IMR-90 (cell line): ENCODE measurements at regions not wholly inside any gene's neighbourhood (a gene's known extent, or its start where the extent isn't known, plus 50 kb on each side); places are given as distances from the start of the nearest gene placed in this dataset.
A peak's percentile ranks its signal among the peaks of the same experiment; 100 is the strongest.

Experiments used
- ATAC-seq: fragments of 200-7000 bp; cut with Tn5 transposase; 2 replicates; pipeline ENCODE4 v1.9.1; 2020; ENCODE audit warnings: low read depth, mild to moderate bottlenecking, moderate library complexity
- BruUV-seq: library from RNA; stranded (reverse); fragments of 400-500 nt; replicated peaks from 2 replicates; lab custom pipeline; 2021; lab: Mats Ljungman, UMichigan
- CTCF ChIA-PET: fragments of 300-600 bp; formaldehyde crosslinking; extraction: SDS; loops from one replicate; lab custom pipeline; 2021; ENCODE audit warnings: antibody characterized with exemption; lab: Yijun Ruan, JAX
- POLR2A ChIA-PET: fragments of 300-600 bp; sonication (Branson Sonifier 250); formaldehyde crosslinking; loops from one replicate; lab custom pipeline; 2022; ENCODE audit warnings: antibody characterized with exemption; ENCODE audit not compliant: unreplicated experiment; lab: Charles Lee
- DNase-seq: peaks from one replicate; pipeline ENCODE4 v3.0.0; 2013
- H2AFZ ChIP-seq: replicated peaks from 2 replicates; pipeline ENCODE3; 2013; ENCODE audit warnings: low read length, mild to moderate bottlenecking; ENCODE audit not compliant: poor library complexity
- H2AK5ac ChIP-seq: 2 replicates; pipeline ENCODE4 v1.6.1; 2013; ENCODE audit warnings: low read depth, low read length, inconsistent platforms
- H2AK9ac ChIP-seq: replicated peaks from 2 replicates; pipeline ENCODE3; 2013; ENCODE audit warnings: mild to moderate bottlenecking, low read depth, low read length, moderate library complexity; ENCODE audit not compliant: poor library complexity
- H2BK120ac ChIP-seq: 2 replicates; pipeline ENCODE4 v1.6.1; 2013; ENCODE audit warnings: low read depth, low read length, inconsistent platforms
- H2BK15ac ChIP-seq: 3 replicates; pipeline ENCODE4 v1.6.1; 2013; ENCODE audit warnings: low read depth, low read length, inconsistent platforms
- H2BK20ac ChIP-seq: 2 replicates; pipeline ENCODE4 v1.6.1; 2013; ENCODE audit warnings: low read depth, mild to moderate bottlenecking, inconsistent platforms, low read length, moderate library complexity
- H2BK5ac ChIP-seq: 2 replicates; pipeline ENCODE4 v1.6.1; 2013; ENCODE audit warnings: mild to moderate bottlenecking, low read depth, low read length, inconsistent platforms; ENCODE audit not compliant: poor library complexity, severe bottlenecking
- H3K14ac ChIP-seq: replicated peaks from 2 replicates; pipeline ENCODE4 v1.6.1; 2013; ENCODE audit warnings: low read depth, low read length, inconsistent platforms
- H3K18ac ChIP-seq: 2 replicates; pipeline ENCODE4 v1.6.1; 2013; ENCODE audit warnings: low read depth, low read length, control low read depth
- H3K23ac ChIP-seq: 2 replicates; pipeline ENCODE4 v1.6.1; 2013; ENCODE audit warnings: low read depth, low read length, inconsistent platforms
- H3K27ac ChIP-seq: 2 replicates; pipeline ENCODE4 v1.5.1; 2013; ENCODE audit warnings: mild to moderate bottlenecking, control low read depth, low read length; ENCODE audit not compliant: insufficient read depth
- H3K27me3 ChIP-seq: 2 replicates; pipeline ENCODE4 v1.6.1; 2013; ENCODE audit warnings: low read length; ENCODE audit not compliant: control insufficient read depth, insufficient read depth
- H3K36me3 ChIP-seq: 2 replicates; pipeline ENCODE4 v1.6.1; 2013; ENCODE audit warnings: low read length, mixed read lengths; ENCODE audit not compliant: control insufficient read depth, insufficient read depth
- H3K4ac ChIP-seq: 2 replicates; pipeline ENCODE4 v1.6.1; 2013; ENCODE audit warnings: low read depth, low read length, inconsistent platforms
- H3K4me1 ChIP-seq: 2 replicates; pipeline ENCODE4 v1.6.1; 2013; ENCODE audit warnings: low read length, mixed read lengths; ENCODE audit not compliant: control insufficient read depth, insufficient read depth
- H3K4me2 ChIP-seq: 2 replicates; pipeline ENCODE4 v1.6.1; 2013; ENCODE audit warnings: low read depth, mild to moderate bottlenecking, control low read depth, low read length, moderate library complexity
- H3K4me3 ChIP-seq: 2 replicates; pipeline ENCODE4 v1.5.1; 2013; ENCODE audit warnings: low read depth, mild to moderate bottlenecking, control low read depth, low read length, moderate library complexity; ENCODE audit not compliant: insufficient read depth
- H3K56ac ChIP-seq: 2 replicates; pipeline ENCODE4 v1.6.1; 2013; ENCODE audit warnings: low read length, inconsistent platforms; ENCODE audit not compliant: insufficient read depth; ENCODE audit errors: extremely low read depth
- H3K79me1 ChIP-seq, 2 experiments: 2 replicates each; pipeline ENCODE4 v1.6.1; 2013; ENCODE audit warnings: low read length in 2 of 2, inconsistent platforms in 1 of 2, low read depth in 1 of 2
- H3K9ac ChIP-seq: 2 replicates; pipeline ENCODE4 v1.6.1; 2013; ENCODE audit warnings: low read depth, low read length, control low read depth
- H3K9me1 ChIP-seq: 2 replicates; pipeline ENCODE4 v1.6.1; 2013; ENCODE audit warnings: low read length, inconsistent platforms; ENCODE audit not compliant: insufficient read depth
- H3K9me3 ChIP-seq: 2 replicates; pipeline ENCODE4 v1.6.1; 2013; ENCODE audit warnings: low read length; ENCODE audit not compliant: control insufficient read depth, insufficient read depth
- H4K20me1 ChIP-seq: 2 replicates; pipeline ENCODE4 v1.6.1; 2013; ENCODE audit warnings: low read length, inconsistent platforms; ENCODE audit not compliant: insufficient read depth
- H4K5ac ChIP-seq: 2 replicates; pipeline ENCODE4 v1.6.1; 2013; ENCODE audit warnings: mild to moderate bottlenecking, low read depth, low read length, control low read depth
- H4K8ac ChIP-seq, 2 experiments: 2 replicates each; pipeline ENCODE4 v1.6.1; 2013; ENCODE audit warnings: low read depth in 2 of 2, low read length in 2 of 2, control low read depth in 1 of 2, inconsistent platforms in 1 of 2
- H4K91ac ChIP-seq: 2 replicates; pipeline ENCODE4 v1.6.1; 2013; ENCODE audit warnings: low read depth, low read length, inconsistent platforms; ENCODE audit not compliant: insufficient read depth
- BHLHE40 ChIP-seq: fragments of 150-350 bp; IDR thresholded peaks from 2 replicates; pipeline ENCODE4 v1.6.1; 2016; ENCODE audit warnings: mild to moderate bottlenecking, low read depth, low read length
- CEBPB ChIP-seq: IDR thresholded peaks from 2 replicates; pipeline ENCODE4 v1.6.1; 2012; ENCODE audit warnings: low read depth, low read length, improper control_type of control experiment
- CHD1 ChIP-seq: IDR thresholded peaks from 2 replicates; pipeline ENCODE4 v1.6.1; 2012; ENCODE audit warnings: low read depth, low read length, improper control_type of control experiment
- CTCF ChIP-seq: conservative IDR thresholded peaks from 2 replicates; pipeline ENCODE4 v1.5.1; 2012; ENCODE audit warnings: mild to moderate bottlenecking, low read depth, low read length, improper control_type of control experiment
- ELK1 ChIP-seq: fragments of 150-350 bp; IDR thresholded peaks from 2 replicates; pipeline ENCODE4 v1.6.1; 2016; ENCODE audit warnings: low read depth, mild to moderate bottlenecking, low read length, moderate library complexity, borderline replicate concordance
- MAZ ChIP-seq: IDR thresholded peaks from 2 replicates; pipeline ENCODE4 v1.6.1; 2012; ENCODE audit warnings: low read depth, mild to moderate bottlenecking, low read length, improper control_type of control experiment, moderate library complexity, borderline replicate concordance
- MXI1 ChIP-seq: IDR thresholded peaks from 2 replicates; pipeline ENCODE4 v1.6.1; 2012; ENCODE audit warnings: low read depth, mild to moderate bottlenecking, low read length, moderate library complexity, borderline replicate concordance
- NFE2L2 ChIP-seq: fragments of 150-350 bp; IDR thresholded peaks from 2 replicates; pipeline ENCODE4 v1.6.1; 2016; ENCODE audit warnings: low read depth, mild to moderate bottlenecking, low read length
- POLR2A ChIP-seq: IDR thresholded peaks from 2 replicates; pipeline ENCODE4 v1.6.1; 2012; ENCODE audit warnings: mild to moderate bottlenecking, low read depth, low read length
- RAD21 ChIP-seq: IDR thresholded peaks from 2 replicates; pipeline ENCODE4 v1.6.1; 2012; ENCODE audit warnings: low read length, improper control_type of control experiment
- RCOR1 ChIP-seq: IDR thresholded peaks from 2 replicates; pipeline ENCODE4 v1.6.1; 2012; ENCODE audit warnings: mild to moderate bottlenecking, low read length, improper control_type of control experiment; ENCODE audit not compliant: insufficient replicate concordance
- RFX5 ChIP-seq: IDR thresholded peaks from 2 replicates; pipeline ENCODE4 v1.8.0; 2012; ENCODE audit warnings: low read depth, mild to moderate bottlenecking, low read length, moderate library complexity
- SMC3 ChIP-seq: fragments of 150-350 bp; IDR thresholded peaks from 2 replicates; pipeline ENCODE4 v1.6.1; 2016; ENCODE audit warnings: low read depth, mild to moderate bottlenecking, antibody characterized with exemption, low read length, moderate library complexity
- USF2 ChIP-seq: fragments of 150-350 bp; IDR thresholded peaks from 2 replicates; pipeline ENCODE4 v1.6.1; 2017; ENCODE audit warnings: mild to moderate bottlenecking, antibody characterized with exemption, low read length, low read depth
- WGBS, 2 experiments: methylation state at CpG; one replicate each; pipeline versions ENCODE4 v1.1.5 to v1.1.7; 2013; ENCODE audit warnings: missing lambda C conversion rate in 2 of 2; ENCODE audit not compliant: insufficient read length in 1 of 2; ENCODE audit errors: extremely low coverage in 2 of 2; 5-methylcytosine and 5-hydroxymethylcytosine counted together
- dilution Hi-C: fragments of 300-500 bp; cut with HindIII; formaldehyde crosslinking; loops from one replicate; pipeline ENCODE4 v1.14.3; 2018; ENCODE audit warnings: low sequenced_read_pairs; ENCODE audit not compliant: unreplicated experiment
- in situ Hi-C: fragments of 300-500 bp; cut with MboI; formaldehyde crosslinking; loops from 3 replicates; pipeline ENCODE4 v1.14.3; 2019; ENCODE audit warnings: low sequenced_read_pairs, inconsistent platforms, mixed read lengths
- intact Hi-C: fragments of 100-400 bp; cut with micrococcal nuclease; formaldehyde crosslinking; loops from 2 replicates; pipeline ENCODE4 v1.10.0; 2022

GRCh38 chr6:71403422-71404134 lies 115.0 kb downstream of the OGFRL1 start:
- 14% methylated on average over 2 of the region's 9 CpGs; no CpG with 5 or more reads in 1 of the 2 experiments for WGBS, 2 experiments
- Histone ChIP-seq H4K5ac (peak overlapping the region; percentile 4; the same call in 1 of the 2 replicates), H4K91ac (peak overlapping the region; percentile 29; the same call in 1 of the 2 replicates), H3K9me3 (no peaks in the 10 kb centered on the region), H3K56ac (peak overlapping the region; percentile 29; the same call in 1 of the 2 replicates), H3K4me2 (peak overlapping the region; percentile 67), H2BK5ac (peak overlapping the region; percentile 64), H3K18ac (peak overlapping the region; percentile 24; the same call in 1 of the 2 replicates), H3K27me3 (no peaks in the 10 kb centered on the region), H3K4ac (peak overlapping the region; percentile 42; the same call in 1 of the 2 replicates), H3K14ac (no peak overlapping the region), H3K79me1 (peaks cover 10 to 33% of the 10 kb centered on the region in 2 experiments; a peak in 3 of 4 replicates), H3K9me1 (peaks cover 6% of the 10 kb centered on the region), H3K4me1 (peaks cover 10% of the 10 kb centered on the region), H2AK9ac (no peak overlapping the region), H3K9ac (peak overlapping the region; percentile 20; the same call in 1 of the 2 replicates), H3K36me3 (peaks cover 1% of the 10 kb centered on the region; the same call in 1 of the 2 replicates), H3K4me3 (0 out of 2 replicates have a peak overlapping the region, but pooled peaks have one; percentile 1), H2BK15ac (peak overlapping the region; percentile 22; the same call in 1 of the 3 replicates), H4K20me1 (no peaks in the 10 kb centered on the region), H2AFZ (no peak overlapping the region), H3K23ac (peak overlapping the region; percentile 50; the same call in 1 of the 2 replicates), H2AK5ac (peak overlapping the region; percentile 74), H3K27ac (peak overlapping the region; percentile 71; the same call in 1 of the 2 replicates), H4K8ac (peak overlapping the region; percentile 52 to 59; a peak in 3 of 4 replicates), H2BK20ac (peak overlapping the region; percentile 19), H2BK120ac (peak overlapping the region; percentile 84)
- ATAC-seq (no peak), DNase-seq (no peak)
- TF ChIP-seq RAD21 (no peak), BHLHE40 (no peak), NFE2L2 (no peak), ELK1 (no peak), RFX5 (no peak), MAZ (no peak), SMC3 (no peak), CTCF (no peak), CHD1 (no peak), MXI1 (no peak), RCOR1 (no peak), USF2 (no peak), POLR2A (no peak), CEBPB (no peak; the same call in 1 of the 2 replicates)
- BruUV-seq: no TSS peak
- ChIA-PET CTCF (no interaction called here), POLR2A (no interaction called here)
- in situ Hi-C loops: no loop called here
- intact Hi-C loops: no loop called here
- dilution Hi-C loops: no loop called here
